GM23338 (cell line): ENCODE measurements at regions not wholly inside any gene's neighbourhood (a gene's known extent, or its start where the extent isn't known, plus 50 kb on each side); places are given as distances from the start of the nearest gene placed in this dataset.

Experiments
- ATAC-seq: fragments of 200-7000 bp; cut with Tn5 transposase; 3 replicates; pipeline ENCODE4 v1.9.1; 2020
- DNase-seq: peaks from one replicate; pipeline ENCODE4 v3.0.0-alpha.2; 2015; ENCODE audit warnings: low spot score
- H2AFZ ChIP-seq: fragments of 200-600 bp; sonication (generic); 2 replicates; pipeline ENCODE4 v1.8.0; 2016; ENCODE audit warnings: antibody characterized with exemption, mild to moderate bottlenecking, moderate library complexity
- H3F3A ChIP-seq: fragments of 200-600 bp; sonication (generic); replicated peaks from 2 replicates; pipeline ENCODE4 v1.8.0; 2017; ENCODE audit warnings: antibody characterized with exemption, mixed run types, low read depth
- H3K27ac ChIP-seq: fragments of 200-600 bp; sonication (generic); 2 replicates; pipeline ENCODE4 v1.6.1; 2016; ENCODE audit warnings: low read depth
- H3K27me3 ChIP-seq: fragments of 200-600 bp; sonication (generic); 2 replicates; pipeline ENCODE4 v1.8.0; 2016; ENCODE audit warnings: mild to moderate bottlenecking, mixed run types, moderate library complexity; ENCODE audit not compliant: insufficient read depth
- H3K36me3 ChIP-seq: fragments of 200-600 bp; sonication (generic); 2 replicates; pipeline ENCODE4 v1.8.0; 2016; ENCODE audit warnings: mild to moderate bottlenecking; ENCODE audit not compliant: insufficient read depth
- H3K4me1 ChIP-seq: fragments of 200-600 bp; sonication (generic); 2 replicates; pipeline ENCODE4 v1.8.0; 2016; ENCODE audit warnings: mild to moderate bottlenecking, moderate library complexity; ENCODE audit not compliant: insufficient read depth
- H3K4me2 ChIP-seq: fragments of 200-600 bp; sonication (generic); 2 replicates; pipeline ENCODE4 v1.7.1; 2017; ENCODE audit warnings: mixed run types
- H3K4me3 ChIP-seq: fragments of 200-600 bp; sonication (generic); 2 replicates; pipeline ENCODE4 v1.6.1; 2016; ENCODE audit warnings: mixed run types
- H3K79me2 ChIP-seq: fragments of 200-600 bp; sonication (generic); replicated peaks from 2 replicates; pipeline ENCODE4 v1.8.0; 2017; ENCODE audit warnings: mild to moderate bottlenecking; ENCODE audit not compliant: insufficient read depth
- H3K9me2 ChIP-seq: fragments of 200-600 bp; sonication (generic); 2 replicates; pipeline ENCODE4 v1.8.0; 2017; ENCODE audit not compliant: insufficient read depth
- H4K20me1 ChIP-seq: fragments of 200-600 bp; sonication (generic); replicated peaks from 2 replicates; pipeline ENCODE4 v1.8.0; 2017; ENCODE audit warnings: mild to moderate bottlenecking; ENCODE audit not compliant: insufficient read depth
- H3K27ac Mint-ChIP-seq: 2 replicates; pipeline ENCODE4 v1.8.0; 2020; ENCODE audit warnings: inconsistent platforms, mild to moderate bottlenecking, moderate library complexity, mixed read lengths
- H3K27me3 Mint-ChIP-seq: 3 replicates; pipeline ENCODE4 v1.8.0; 2022; ENCODE audit warnings: low read depth, mild to moderate bottlenecking, moderate library complexity, mixed read lengths, inconsistent platforms; ENCODE audit not compliant: insufficient read depth, poor library complexity
- H3K36me3 Mint-ChIP-seq: 3 replicates; pipeline ENCODE4 v1.8.0; 2021; ENCODE audit warnings: low read depth, mild to moderate bottlenecking, inconsistent platforms, moderate library complexity, mixed read lengths
- H3K4me1 Mint-ChIP-seq: 3 replicates; pipeline ENCODE4 v1.8.0; 2020; ENCODE audit warnings: mild to moderate bottlenecking, inconsistent platforms, mixed read lengths
- H3K4me3 Mint-ChIP-seq: 3 replicates; pipeline ENCODE4 v1.8.0; 2021; ENCODE audit warnings: moderate library complexity, mild to moderate bottlenecking, inconsistent platforms, mixed read lengths
- H3K9me3 Mint-ChIP-seq: 3 replicates; pipeline ENCODE4 v1.8.0; 2020; ENCODE audit warnings: moderate library complexity, mild to moderate bottlenecking, inconsistent platforms, mixed read lengths
- CREB1 ChIP-seq: fragments of 250-450 bp; sonication (Bioruptor Pico); IDR thresholded peaks from 2 replicates; pipeline ENCODE4 v1.5.0; 2020; ENCODE audit warnings: low read depth, mild to moderate bottlenecking, moderate library complexity
- EZH2 ChIP-seq: fragments of 200-600 bp; sonication (generic); IDR thresholded peaks from one replicate; pipeline ENCODE4 v1.8.0; 2017; ENCODE audit warnings: antibody characterized with exemption, mild to moderate bottlenecking, low read depth; ENCODE audit not compliant: unreplicated experiment
- EZH2phosphoT487 ChIP-seq: fragments of 200-600 bp; sonication (generic); IDR thresholded peaks from one replicate; pipeline ENCODE4 v1.8.1; 2018; ENCODE audit warnings: antibody characterized with exemption; ENCODE audit not compliant: unreplicated experiment
- NANOG ChIP-seq: IDR thresholded peaks from 2 replicates; pipeline ENCODE4 v1.6.1; 2016; ENCODE audit warnings: antibody characterized with exemption, borderline replicate concordance
- STAT1 ChIP-seq: IDR thresholded peaks from one replicate; pipeline ENCODE4 v1.6.1; 2016; ENCODE audit warnings: antibody characterized with exemption; ENCODE audit not compliant: unreplicated experiment
- ZNF114 ChIP-seq: fragments of 250-450 bp; sonication (Bioruptor Pico); IDR thresholded peaks from 2 replicates; pipeline ENCODE4 v1.5.0; 2020; ENCODE audit warnings: mild to moderate bottlenecking, moderate library complexity
- ZNF331 ChIP-seq: fragments of 250-450 bp; sonication (Bioruptor Pico); IDR thresholded peaks from 2 replicates; pipeline ENCODE4 v1.5.0; 2020; ENCODE audit warnings: low read depth, mild to moderate bottlenecking, moderate library complexity
- TF ChIP-seq, protein P1 (sequence below): fragments of 250-450 bp; sonication (Bioruptor Pico); IDR thresholded peaks from 2 replicates; pipeline ENCODE4 v1.5.0; 2020; ENCODE audit warnings: mild to moderate bottlenecking, moderate library complexity
- TF ChIP-seq, protein P2 (sequence below), 2 experiments: fragments of 200-600 bp in 1 of 2; sonication (generic) in 1 of 2; conservative IDR thresholded peaks; 2 replicates each; pipeline versions ENCODE4 v1.5.1 to v1.6.1; 2016 to 2017; ENCODE audit warnings: antibody characterized with exemption in 2 of 2, low read depth in 2 of 2, mild to moderate bottlenecking in 2 of 2, moderate library complexity in 1 of 2

DNA sequence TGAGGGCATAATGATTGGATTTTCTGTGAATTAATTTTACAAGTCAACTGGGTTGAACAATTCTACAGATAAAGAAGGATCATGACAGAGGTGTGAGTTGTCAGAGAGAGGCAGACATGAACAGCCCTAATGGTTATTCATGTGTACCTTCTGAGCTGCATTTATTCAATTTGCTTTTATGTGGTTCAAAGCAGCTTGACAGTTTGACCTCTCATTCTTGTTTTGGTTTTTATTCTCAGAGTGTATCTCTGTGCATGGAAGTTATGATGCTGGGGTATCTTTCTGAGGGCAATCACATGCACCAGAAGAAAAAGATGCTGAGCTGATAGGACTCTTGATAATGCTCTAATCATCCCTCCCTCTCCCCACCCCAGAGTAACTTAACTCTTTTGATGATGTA lies 169.3 kb upstream of the NPY2R start (continued):
- TF ChIP-seq EZH2phosphoT487 = no peak
- TF ChIP-seq, protein P1, sequence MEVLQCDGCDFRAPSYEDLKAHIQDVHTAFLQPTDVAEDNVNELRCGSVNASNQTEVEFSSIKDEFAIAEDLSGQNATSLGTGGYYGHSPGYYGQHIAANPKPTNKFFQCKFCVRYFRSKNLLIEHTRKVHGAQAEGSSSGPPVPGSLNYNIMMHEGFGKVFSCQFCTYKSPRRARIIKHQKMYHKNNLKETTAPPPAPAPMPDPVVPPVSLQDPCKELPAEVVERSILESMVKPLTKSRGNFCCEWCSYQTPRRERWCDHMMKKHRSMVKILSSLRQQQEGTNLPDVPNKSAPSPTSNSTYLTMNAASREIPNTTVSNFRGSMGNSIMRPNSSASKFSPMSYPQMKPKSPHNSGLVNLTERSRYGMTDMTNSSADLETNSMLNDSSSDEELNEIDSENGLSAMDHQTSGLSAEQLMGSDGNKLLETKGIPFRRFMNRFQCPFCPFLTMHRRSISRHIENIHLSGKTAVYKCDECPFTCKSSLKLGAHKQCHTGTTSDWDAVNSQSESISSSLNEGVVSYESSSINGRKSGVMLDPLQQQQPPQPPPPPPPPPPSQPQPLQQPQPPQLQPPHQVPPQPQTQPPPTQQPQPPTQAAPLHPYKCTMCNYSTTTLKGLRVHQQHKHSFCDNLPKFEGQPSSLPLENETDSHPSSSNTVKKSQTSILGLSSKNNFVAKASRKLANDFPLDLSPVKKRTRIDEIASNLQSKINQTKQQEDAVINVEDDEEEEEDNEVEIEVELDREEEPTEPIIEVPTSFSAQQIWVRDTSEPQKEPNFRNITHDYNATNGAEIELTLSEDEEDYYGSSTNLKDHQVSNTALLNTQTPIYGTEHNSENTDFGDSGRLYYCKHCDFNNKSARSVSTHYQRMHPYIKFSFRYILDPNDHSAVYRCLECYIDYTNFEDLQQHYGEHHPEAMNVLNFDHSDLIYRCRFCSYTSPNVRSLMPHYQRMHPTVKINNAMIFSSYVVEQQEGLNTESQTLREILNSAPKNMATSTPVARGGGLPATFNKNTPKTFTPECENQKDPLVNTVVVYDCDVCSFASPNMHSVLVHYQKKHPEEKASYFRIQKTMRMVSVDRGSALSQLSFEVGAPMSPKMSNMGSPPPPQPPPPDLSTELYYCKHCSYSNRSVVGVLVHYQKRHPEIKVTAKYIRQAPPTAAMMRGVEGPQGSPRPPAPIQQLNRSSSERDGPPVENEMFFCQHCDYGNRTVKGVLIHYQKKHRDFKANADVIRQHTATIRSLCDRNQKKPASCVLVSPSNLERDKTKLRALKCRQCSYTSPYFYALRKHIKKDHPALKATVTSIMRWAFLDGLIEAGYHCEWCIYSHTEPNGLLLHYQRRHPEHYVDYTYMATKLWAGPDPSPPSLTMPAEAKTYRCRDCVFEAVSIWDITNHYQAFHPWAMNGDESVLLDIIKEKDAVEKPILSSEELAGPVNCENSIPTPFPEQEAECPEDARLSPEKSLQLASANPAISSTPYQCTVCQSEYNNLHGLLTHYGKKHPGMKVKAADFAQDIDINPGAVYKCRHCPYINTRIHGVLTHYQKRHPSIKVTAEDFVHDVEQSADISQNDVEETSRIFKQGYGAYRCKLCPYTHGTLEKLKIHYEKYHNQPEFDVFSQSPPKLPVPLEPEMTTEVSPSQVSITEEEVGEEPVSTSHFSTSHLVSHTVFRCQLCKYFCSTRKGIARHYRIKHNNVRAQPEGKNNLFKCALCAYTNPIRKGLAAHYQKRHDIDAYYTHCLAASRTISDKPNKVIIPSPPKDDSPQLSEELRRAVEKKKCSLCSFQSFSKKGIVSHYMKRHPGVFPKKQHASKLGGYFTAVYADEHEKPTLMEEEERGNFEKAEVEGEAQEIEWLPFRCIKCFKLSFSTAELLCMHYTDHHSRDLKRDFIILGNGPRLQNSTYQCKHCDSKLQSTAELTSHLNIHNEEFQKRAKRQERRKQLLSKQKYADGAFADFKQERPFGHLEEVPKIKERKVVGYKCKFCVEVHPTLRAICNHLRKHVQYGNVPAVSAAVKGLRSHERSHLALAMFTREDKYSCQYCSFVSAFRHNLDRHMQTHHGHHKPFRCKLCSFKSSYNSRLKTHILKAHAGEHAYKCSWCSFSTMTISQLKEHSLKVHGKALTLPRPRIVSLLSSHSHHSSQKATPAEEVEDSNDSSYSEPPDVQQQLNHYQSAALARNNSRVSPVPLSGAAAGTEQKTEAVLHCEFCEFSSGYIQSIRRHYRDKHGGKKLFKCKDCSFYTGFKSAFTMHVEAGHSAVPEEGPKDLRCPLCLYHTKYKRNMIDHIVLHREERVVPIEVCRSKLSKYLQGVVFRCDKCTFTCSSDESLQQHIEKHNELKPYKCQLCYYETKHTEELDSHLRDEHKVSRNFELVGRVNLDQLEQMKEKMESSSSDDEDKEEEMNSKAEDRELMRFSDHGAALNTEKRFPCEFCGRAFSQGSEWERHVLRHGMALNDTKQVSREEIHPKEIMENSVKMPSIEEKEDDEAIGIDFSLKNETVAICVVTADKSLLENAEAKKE = no peak
- no peak for TF ChIP-seq STAT1

DNA sequence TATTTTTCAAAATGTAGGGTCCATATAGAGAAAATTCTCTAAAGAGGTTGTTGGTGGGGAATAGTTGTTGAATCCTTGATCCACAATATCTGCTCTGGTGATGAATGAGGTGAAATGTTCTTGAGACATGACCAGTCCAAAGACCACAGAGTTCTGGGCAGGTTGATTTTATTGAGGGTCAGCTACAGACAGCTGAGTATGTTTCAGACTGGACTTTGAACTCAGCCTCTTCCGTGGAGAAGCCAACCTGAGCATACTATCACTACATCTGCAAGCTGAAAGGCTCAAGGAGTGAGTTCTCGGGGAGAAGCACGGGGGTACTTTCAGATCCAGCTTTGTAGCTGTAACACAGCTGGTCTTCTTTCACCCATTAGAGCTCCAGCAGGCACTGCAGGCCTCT lies 168.4 kb upstream of the NPY2R start:
- no peaks in the 10 kb centered on the region for H3K79me2 ChIP-seq
- H3K36me3 ChIP-seq = no peaks in the 10 kb centered on the region
- no peak for DNase-seq
- no peak overlapping the region for H3K27ac ChIP-seq
- H3K4me2 ChIP-seq = no peak overlapping the region
- H3K9me2 ChIP-seq = no peaks in the 10 kb centered on the region
- Mint-ChIP-seq H3K36me3 (no peaks in the 10 kb centered on the region), H3K27me3 (no peaks in the 10 kb centered on the region), H3K4me3 (no peak overlapping the region), H3K27ac (no peak overlapping the region), H3K4me1 (no peaks in the 10 kb centered on the region), H3K9me3 (0 out of 3 replicates have a peak, but pooled peaks cover under 1% of the 10 kb centered on the region)
- H2AFZ ChIP-seq = no peak overlapping the region
- ATAC-seq = no peak
- H3F3A ChIP-seq = no peaks in the 10 kb centered on the region
- H3K4me1 ChIP-seq = no peaks in the 10 kb centered on the region
- H4K20me1 ChIP-seq = no peaks in the 10 kb centered on the region
- no peak overlapping the region for H3K4me3 ChIP-seq
- H3K27me3 ChIP-seq = no peaks in the 10 kb centered on the region
- TF ChIP-seq EZH2 (no peak), ZNF331 (CRISPR knock-in tag) (no peak), ZNF114 (no peak), CREB1 (CRISPR knock-in tag) (no peak), STAT1 (no peak), NANOG (no peak)
- TF ChIP-seq, protein P2, sequence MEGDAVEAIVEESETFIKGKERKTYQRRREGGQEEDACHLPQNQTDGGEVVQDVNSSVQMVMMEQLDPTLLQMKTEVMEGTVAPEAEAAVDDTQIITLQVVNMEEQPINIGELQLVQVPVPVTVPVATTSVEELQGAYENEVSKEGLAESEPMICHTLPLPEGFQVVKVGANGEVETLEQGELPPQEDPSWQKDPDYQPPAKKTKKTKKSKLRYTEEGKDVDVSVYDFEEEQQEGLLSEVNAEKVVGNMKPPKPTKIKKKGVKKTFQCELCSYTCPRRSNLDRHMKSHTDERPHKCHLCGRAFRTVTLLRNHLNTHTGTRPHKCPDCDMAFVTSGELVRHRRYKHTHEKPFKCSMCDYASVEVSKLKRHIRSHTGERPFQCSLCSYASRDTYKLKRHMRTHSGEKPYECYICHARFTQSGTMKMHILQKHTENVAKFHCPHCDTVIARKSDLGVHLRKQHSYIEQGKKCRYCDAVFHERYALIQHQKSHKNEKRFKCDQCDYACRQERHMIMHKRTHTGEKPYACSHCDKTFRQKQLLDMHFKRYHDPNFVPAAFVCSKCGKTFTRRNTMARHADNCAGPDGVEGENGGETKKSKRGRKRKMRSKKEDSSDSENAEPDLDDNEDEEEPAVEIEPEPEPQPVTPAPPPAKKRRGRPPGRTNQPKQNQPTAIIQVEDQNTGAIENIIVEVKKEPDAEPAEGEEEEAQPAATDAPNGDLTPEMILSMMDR (conservative IDR thresholded peaks at IDR 0.05; ENCODE audit: low read depth in 2 of 2) = no peak
- TF ChIP-seq, protein P1 = no peak
